ENCODE measurements at regions not wholly inside any gene's neighbourhood (a gene's known extent, or its start where the extent isn't known, plus 50 kb on each side); places are given as distances from the start of the nearest gene placed in this dataset.
"Not testable (repeated sequence)": the region's sequence is repeated elsewhere in the genome, so short reads cannot be mapped to it uniquely, and the experiment has no call there.

- not testable (repeated sequence) for TF ChIP-seq EZH2phosphoT487 (IDR thresholded peaks at IDR 0.05; ENCODE audit: borderline replicate concordance, low read length); CTCF (conservative IDR thresholded peaks at IDR 0.05; ENCODE audit: low read depth, low read length)
These were observed 125.3 kb downstream of the ALG10B start for GRCh38 chr12:38441871-38442281.
